ENCODE measurements at regions not wholly inside any gene's neighbourhood (a gene's known extent, or its start where the extent isn't known, plus 50 kb on each side); places are given as distances from the start of the nearest gene placed in this dataset.

DNA sequence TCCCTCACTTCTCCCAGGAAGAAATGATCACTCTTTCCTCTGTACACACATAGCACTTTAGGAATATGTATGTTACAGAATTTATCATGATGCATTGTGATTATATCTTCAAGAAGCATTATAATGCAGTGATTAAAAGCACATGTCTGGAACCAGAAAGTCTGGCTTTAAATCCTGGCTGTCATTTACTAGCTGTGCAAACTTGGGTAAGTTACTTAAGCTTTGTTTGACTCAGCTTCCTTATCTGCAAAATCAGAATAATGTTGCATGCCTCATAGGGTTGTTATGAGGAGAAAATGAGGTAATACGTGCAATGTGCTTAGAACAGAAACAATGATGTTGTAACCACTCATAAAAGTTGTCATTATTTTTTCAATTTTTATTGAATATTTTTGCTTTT, 156.3 kb upstream of the ZKSCAN2 start:
- Histone ChIP-seq H3K27me3 (no peaks in the 10 kb centered on the region), H3K4me3 (no peak overlapping the region), H3K9me3 (no peaks in the 10 kb centered on the region), H3K4me1 (no peaks in the 10 kb centered on the region), H3K36me3 (no peaks in the 10 kb centered on the region), H3K27ac (no peak overlapping the region)
- TF ChIP-seq, protein P1, sequence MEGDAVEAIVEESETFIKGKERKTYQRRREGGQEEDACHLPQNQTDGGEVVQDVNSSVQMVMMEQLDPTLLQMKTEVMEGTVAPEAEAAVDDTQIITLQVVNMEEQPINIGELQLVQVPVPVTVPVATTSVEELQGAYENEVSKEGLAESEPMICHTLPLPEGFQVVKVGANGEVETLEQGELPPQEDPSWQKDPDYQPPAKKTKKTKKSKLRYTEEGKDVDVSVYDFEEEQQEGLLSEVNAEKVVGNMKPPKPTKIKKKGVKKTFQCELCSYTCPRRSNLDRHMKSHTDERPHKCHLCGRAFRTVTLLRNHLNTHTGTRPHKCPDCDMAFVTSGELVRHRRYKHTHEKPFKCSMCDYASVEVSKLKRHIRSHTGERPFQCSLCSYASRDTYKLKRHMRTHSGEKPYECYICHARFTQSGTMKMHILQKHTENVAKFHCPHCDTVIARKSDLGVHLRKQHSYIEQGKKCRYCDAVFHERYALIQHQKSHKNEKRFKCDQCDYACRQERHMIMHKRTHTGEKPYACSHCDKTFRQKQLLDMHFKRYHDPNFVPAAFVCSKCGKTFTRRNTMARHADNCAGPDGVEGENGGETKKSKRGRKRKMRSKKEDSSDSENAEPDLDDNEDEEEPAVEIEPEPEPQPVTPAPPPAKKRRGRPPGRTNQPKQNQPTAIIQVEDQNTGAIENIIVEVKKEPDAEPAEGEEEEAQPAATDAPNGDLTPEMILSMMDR (IDR thresholded peaks at IDR 0.05), result no peak
- no peak for TF ChIP-seq POLR2AphosphoS5 (IDR thresholded peaks at IDR 0.05)
- TF ChIP-seq POLR2A (IDR thresholded peaks at IDR 0.05), result no peak
- intact Hi-C loops (cut with DNase I; ENCODE audit: low total_unique reads), result loop anchor here (10.0 kb wide), 1 partner anchor 341 kb away; no protein-coding TSS in a partner anchor
- no peak for DNase-seq (ENCODE audit: low spot score in 2 of 2)

DNA sequence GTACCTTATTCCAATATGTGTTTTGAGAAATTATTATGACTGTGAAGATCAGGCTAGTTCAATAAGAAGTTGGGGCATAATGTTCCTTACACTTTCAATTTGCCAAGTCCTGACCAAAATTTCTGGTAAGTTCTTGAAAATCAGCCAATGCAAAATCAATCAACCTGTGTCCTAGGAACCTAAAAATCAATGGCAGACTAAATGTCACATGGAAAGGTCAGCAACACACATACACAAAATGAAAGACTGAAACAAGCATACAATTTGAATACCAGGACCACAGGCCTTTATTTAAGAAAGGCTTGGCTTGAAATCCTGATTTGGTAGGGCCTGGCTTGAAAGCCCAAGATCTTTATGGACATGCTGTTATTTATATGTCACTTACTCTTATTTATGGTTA, 155.5 kb upstream of the ZKSCAN2 start:
- H3K27me3 ChIP-seq, result no peaks in the 10 kb centered on the region
- TF ChIP-seq, protein P1 (IDR thresholded peaks at IDR 0.05), result no peak
- no peak for TF ChIP-seq POLR2A (IDR thresholded peaks at IDR 0.05)
- intact Hi-C loops (cut with DNase I; ENCODE audit: low total_unique reads), result loop anchor here (10.0 kb wide), 1 partner anchor 342 kb away; no protein-coding TSS in a partner anchor
- H3K4me1 ChIP-seq, result no peaks in the 10 kb centered on the region
- no peak overlapping the region for H3K27ac ChIP-seq
- H3K36me3 ChIP-seq, result no peaks in the 10 kb centered on the region
- DNase-seq (ENCODE audit: low spot score in 2 of 2), result no peak
- H3K9me3 ChIP-seq, result no peaks in the 10 kb centered on the region
- H3K4me3 ChIP-seq, result no peak overlapping the region

DNA sequence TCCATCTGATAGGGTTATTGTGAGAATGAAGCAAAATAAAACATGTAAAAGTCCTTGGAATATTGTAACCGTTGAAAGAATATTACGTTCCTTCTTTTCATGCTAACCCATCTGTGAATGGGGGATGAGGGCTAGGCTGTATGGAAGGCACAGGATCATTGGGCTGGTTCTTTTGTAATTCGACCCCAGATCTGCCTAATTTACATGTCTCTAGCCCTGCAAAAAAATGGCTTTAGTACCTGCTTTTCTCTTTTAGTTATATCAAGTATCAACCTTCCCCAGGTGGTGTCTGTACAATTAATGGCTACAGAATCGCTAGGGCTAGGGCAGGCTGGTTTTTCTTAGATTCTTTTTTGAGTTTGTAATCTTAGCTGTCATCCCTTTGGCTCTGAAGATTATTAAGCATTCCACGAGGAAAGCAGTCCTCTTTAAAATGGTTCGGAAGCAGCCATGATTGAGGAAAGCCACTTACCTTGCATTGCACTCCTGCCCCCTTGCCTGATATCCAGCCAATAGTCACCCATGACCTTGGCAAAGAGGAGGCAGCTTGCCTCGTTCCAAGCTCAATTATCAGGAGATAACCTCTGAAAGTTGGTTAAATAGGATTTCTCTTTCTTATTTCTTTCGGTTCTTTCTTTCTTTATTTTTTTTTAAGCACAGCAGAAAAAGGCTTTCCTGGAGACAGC, 153.9 kb upstream of the ZKSCAN2 start:
- H3K9me3 ChIP-seq, result no peaks in the 10 kb centered on the region
- no peak for TF ChIP-seq POLR2AphosphoS5 (IDR thresholded peaks at IDR 0.05)
- no peak for TF ChIP-seq POLR2A (IDR thresholded peaks at IDR 0.05)
- TF ChIP-seq, protein P1 (IDR thresholded peaks at IDR 0.05), result no peak

DNA sequence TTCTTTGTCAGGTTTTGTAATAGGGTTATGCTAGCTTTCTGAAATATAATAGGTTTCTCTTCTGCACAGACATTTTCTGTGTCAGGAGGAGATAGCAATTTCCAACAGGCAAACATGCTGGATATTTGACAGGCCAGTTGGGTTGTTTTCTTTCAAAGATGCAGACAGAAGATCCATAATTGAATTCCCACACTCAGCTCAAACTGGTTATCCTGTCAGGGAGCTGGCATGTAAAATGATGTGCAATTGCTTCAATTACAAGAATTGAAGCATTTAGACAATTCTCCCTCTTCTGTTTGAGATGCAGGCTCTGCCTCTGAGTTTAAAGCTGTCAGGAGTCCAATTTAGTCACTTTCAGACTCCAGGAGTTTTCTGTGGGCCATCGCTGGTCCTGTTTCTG, 146.2 kb upstream of the ZKSCAN2 start:
- Histone ChIP-seq H3K9me3 (peaks cover 0 to 16% of the 10 kb centered on the region in 2 donors), H3K4me1 (no peaks in the 10 kb centered on the region), H3K27me3 (no peaks in the 10 kb centered on the region), H3K36me3 (no peaks in the 10 kb centered on the region), H3K27ac (no peak overlapping the region), H3K4me3 (no peak overlapping the region)
- TF ChIP-seq POLR2A (IDR thresholded peaks at IDR 0.05) (no peak), POLR2AphosphoS5 (IDR thresholded peaks at IDR 0.05) (no peak)
- TF ChIP-seq, protein P1 (IDR thresholded peaks at IDR 0.05), result no peak
- DNase-seq (ENCODE audit: low spot score in 2 of 2), result no peak
- intact Hi-C loops (cut with DNase I; ENCODE audit: low total_unique reads), result no loop called here

More for the DNA sequence above, 153.9 kb upstream of the ZKSCAN2 start:
- DNase-seq (ENCODE audit: low spot score in 2 of 2), result no peak
- Histone ChIP-seq H3K27me3 (no peaks in the 10 kb centered on the region), H3K4me1 (no peaks in the 10 kb centered on the region), H3K27ac (no peak overlapping the region), H3K36me3 (no peaks in the 10 kb centered on the region), H3K4me3 (no peak overlapping the region)
- intact Hi-C loops (cut with DNase I; ENCODE audit: low total_unique reads), result loop anchor here (10.0 kb wide), 1 partner anchor 343 kb away; no protein-coding TSS in a partner anchor

DNA sequence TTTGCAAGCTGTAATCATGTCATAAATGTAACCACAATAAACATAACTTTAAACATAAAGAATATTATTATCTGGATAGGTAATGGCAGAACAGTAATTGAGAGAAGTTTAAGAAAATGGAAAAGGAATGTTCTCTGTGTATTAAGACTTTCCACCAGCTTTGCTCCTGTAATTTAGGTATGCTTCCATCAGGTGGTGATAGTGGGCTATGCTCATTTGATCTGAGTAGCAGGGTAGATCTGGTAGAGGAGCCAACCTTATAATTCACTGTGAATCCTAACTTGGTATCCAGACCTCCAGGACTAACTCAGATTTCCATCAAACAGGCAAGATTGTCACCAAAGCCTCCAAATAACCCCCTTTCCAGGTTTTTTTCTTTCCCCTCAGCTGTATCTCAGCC, 137.9 kb upstream of the ZKSCAN2 start:
- no peaks in the 10 kb centered on the region for H3K27me3 ChIP-seq
- peaks cover 4 to 23% of the 10 kb centered on the region in 2 donors for H3K9me3 ChIP-seq
- intact Hi-C loops (cut with DNase I; ENCODE audit: low total_unique reads), result no loop called here
- TF ChIP-seq, protein P1 (IDR thresholded peaks at IDR 0.05), result no peak
- no peak for TF ChIP-seq POLR2AphosphoS5 (IDR thresholded peaks at IDR 0.05)
- TF ChIP-seq POLR2A (IDR thresholded peaks at IDR 0.05), result no peak
- DNase-seq (ENCODE audit: low spot score in 2 of 2), result no peak
- no peak overlapping the region for H3K4me3 ChIP-seq
- H3K36me3 ChIP-seq, result no peaks in the 10 kb centered on the region
- H3K27ac ChIP-seq, result no peak overlapping the region
- no peaks in the 10 kb centered on the region for H3K4me1 ChIP-seq
